ENCODE measurements at regions not wholly inside any gene's neighbourhood (a gene's known extent, or its start where the extent isn't known, plus 50 kb on each side); places are given as distances from the start of the nearest gene placed in this dataset.

DNA sequence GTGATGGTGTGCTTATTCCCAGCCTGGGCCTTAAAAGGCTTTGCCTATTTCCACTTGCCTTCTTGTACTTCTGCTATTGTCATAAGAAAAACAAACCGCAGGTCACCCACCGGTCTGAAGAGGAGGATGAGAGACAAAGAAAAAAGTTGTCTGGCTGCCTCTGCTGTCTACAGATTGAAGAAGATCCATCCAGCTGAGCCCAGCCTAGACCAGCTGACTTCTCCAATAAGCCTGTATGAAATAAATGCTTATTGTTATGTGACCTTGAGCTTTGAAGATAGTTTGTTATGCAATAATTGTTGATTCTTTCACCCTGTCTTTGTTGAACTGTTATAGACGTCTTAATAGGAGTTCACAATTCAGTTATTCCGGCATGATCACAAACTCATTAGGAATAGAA lies 223.8 kb upstream of the PRSS16 start:
- H3K9me3 Mint-ChIP-seq = peaks cover 0 to 4% (median 3%) of the 10 kb centered on the region in 3 donors
- Histone ChIP-seq H3K27ac (ENCODE audit: low read length) (no peak overlapping the region), H3K9me3 (no peaks in the 10 kb centered on the region), H3K36me3 (ENCODE audit: control insufficient read depth in 2 of 2, extremely low read depth in 1 of 2, insufficient read depth in 1 of 2, low read length in 1 of 2) (no peaks in the 10 kb centered on the region), H3K4me1 (ENCODE audit: control insufficient read depth in 1 of 2, extremely low read depth in 1 of 2, insufficient read depth in 2 of 2, low read length in 2 of 2) (peaks cover 4 to 18% of the 10 kb centered on the region in 2 experiments), H3K4me3 (ENCODE audit: control insufficient read depth in 1 of 2, extremely low read depth in 1 of 2, low read length in 1 of 2) (no peak overlapping the region), H3K27me3 (replicated peaks in 1 of 2; ENCODE audit: control insufficient read depth in 2 of 2, extremely low read depth in 1 of 2, insufficient read depth in 2 of 2, low read length in 1 of 2) (peaks cover 3 to 8% of the 10 kb centered on the region in 2 experiments)
- H3K4me3 Mint-ChIP-seq = no peak overlapping the region
- ATAC-seq (replicated peaks in 1 of 4) = no peak
- CTCF ChIA-PET = no interaction called here
- H3K4me1 Mint-ChIP-seq = peaks cover 9 to 17% (median 16%) of the 10 kb centered on the region in 3 donors
- no peak overlapping the region for H3K27ac Mint-ChIP-seq
- DNase-seq = no peak
- H3K36me3 Mint-ChIP-seq = no peaks in the 10 kb centered on the region
- H3K27me3 Mint-ChIP-seq = peaks cover 20 to 52% of the 10 kb centered on the region in 2 donors
- POLR2A ChIA-PET = no interaction called here
- WGBS (ENCODE audit: insufficient coverage) = no CpG with 5 or more reads among the region's 4 CpGs

GRCh38 chr6:27025351-27025750 lies 222.2 kb upstream of the PRSS16 start:
- no peaks in the 10 kb centered on the region for H3K36me3 ChIP-seq (ENCODE audit: control insufficient read depth in 2 of 2, extremely low read depth in 1 of 2, insufficient read depth in 1 of 2, low read length in 1 of 2)
- H3K4me1 ChIP-seq (ENCODE audit: control insufficient read depth in 1 of 2, extremely low read depth in 1 of 2, insufficient read depth in 2 of 2, low read length in 2 of 2) = peaks cover 2 to 9% of the 10 kb centered on the region in 2 experiments
- Mint-ChIP-seq H3K27me3 (peaks cover 23 to 43% of the 10 kb centered on the region in 2 donors), H3K27ac (no peak overlapping the region), H3K36me3 (no peaks in the 10 kb centered on the region), H3K9me3 (no peaks in the 10 kb centered on the region), H3K4me1 (peaks cover 5 to 9% (median 7%) of the 10 kb centered on the region in 3 donors), H3K4me3 (no peak overlapping the region)
- no peak for DNase-seq
- ATAC-seq (replicated peaks in 1 of 4) = no peak
- ChIA-PET CTCF (no interaction called here), POLR2A (no interaction called here)
- WGBS (ENCODE audit: insufficient coverage) = no CpG with 5 or more reads among the region's 1 CpG
- no peak overlapping the region for H3K27ac ChIP-seq (ENCODE audit: low read length)
- no peaks in the 10 kb centered on the region for H3K9me3 ChIP-seq
- H3K4me3 ChIP-seq (ENCODE audit: control insufficient read depth in 1 of 2, extremely low read depth in 1 of 2, low read length in 1 of 2) = no peak overlapping the region
- peaks cover 2 to 3% of the 10 kb centered on the region in 2 experiments for H3K27me3 ChIP-seq (replicated peaks in 1 of 2; ENCODE audit: control insufficient read depth in 2 of 2, extremely low read depth in 1 of 2, insufficient read depth in 2 of 2, low read length in 1 of 2)

DNA sequence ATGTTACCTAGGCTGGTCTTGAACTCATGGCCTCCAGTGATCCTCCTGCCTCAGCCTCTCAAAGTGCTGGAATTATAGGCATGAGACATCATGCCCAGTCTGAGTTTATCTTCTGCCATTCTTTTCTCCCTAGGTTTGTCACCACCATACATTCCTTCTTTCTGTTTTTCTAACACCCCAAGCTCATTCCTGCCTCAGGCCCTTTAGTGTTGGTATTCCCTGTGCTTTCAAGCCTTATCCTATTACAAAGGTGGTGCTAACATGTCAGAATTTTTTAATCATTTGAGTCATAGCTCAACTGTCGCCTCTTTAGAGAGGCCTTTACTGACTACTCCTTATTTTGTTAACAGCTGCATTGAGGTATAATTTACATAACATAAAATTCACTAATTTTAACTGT lies 221.1 kb upstream of the PRSS16 start:
- ChIA-PET CTCF (no interaction called here), POLR2A (no interaction called here)
- Mint-ChIP-seq H3K9me3 (no peaks in the 10 kb centered on the region), H3K4me3 (no peak overlapping the region), H3K4me1 (no peaks in the 10 kb centered on the region), H3K27ac (no peak overlapping the region), H3K36me3 (no peaks in the 10 kb centered on the region), H3K27me3 (peaks cover 26 to 44% of the 10 kb centered on the region in 2 donors)
- no peaks in the 10 kb centered on the region for H3K36me3 ChIP-seq (ENCODE audit: control insufficient read depth in 2 of 2, extremely low read depth in 1 of 2, insufficient read depth in 1 of 2, low read length in 1 of 2)
- no peak overlapping the region for H3K27ac ChIP-seq (ENCODE audit: low read length)
- no CpG with 5 or more reads among the region's 1 CpG for WGBS (ENCODE audit: insufficient coverage)
- no peak overlapping the region for H3K4me3 ChIP-seq (ENCODE audit: control insufficient read depth in 1 of 2, extremely low read depth in 1 of 2, low read length in 1 of 2)
- peaks cover 0 to 4% of the 10 kb centered on the region in 2 experiments for H3K27me3 ChIP-seq (replicated peaks in 1 of 2; ENCODE audit: control insufficient read depth in 2 of 2, extremely low read depth in 1 of 2, insufficient read depth in 2 of 2, low read length in 1 of 2)
- no peaks in the 10 kb centered on the region for H3K9me3 ChIP-seq
- ATAC-seq (replicated peaks in 1 of 4) (no peak), DNase-seq (no peak)
- H3K4me1 ChIP-seq (ENCODE audit: control insufficient read depth in 1 of 2, extremely low read depth in 1 of 2, insufficient read depth in 2 of 2, low read length in 2 of 2) = no peaks in the 10 kb centered on the region

DNA sequence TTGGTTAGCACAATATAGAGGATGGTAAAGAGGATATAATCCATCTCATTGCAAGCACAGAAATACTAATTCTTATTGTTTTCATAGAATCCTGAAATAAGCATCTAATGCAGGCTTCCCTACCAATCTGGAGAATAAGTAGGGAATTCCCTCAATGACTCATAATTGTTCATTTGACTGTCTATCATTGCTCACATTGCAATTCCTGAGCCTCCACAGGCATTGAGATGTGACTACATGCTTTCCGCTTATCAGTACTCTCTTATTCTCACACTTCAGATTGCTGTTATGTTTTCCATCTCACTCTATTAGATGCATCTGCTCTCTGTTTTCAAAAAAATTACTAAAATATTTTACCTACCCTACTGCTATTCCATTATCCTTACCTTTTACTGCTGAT lies 216.2 kb upstream of the PRSS16 start:
- H3K9me3 ChIP-seq = no peaks in the 10 kb centered on the region
- no peak overlapping the region for H3K4me3 Mint-ChIP-seq
- no peaks in the 10 kb centered on the region for H3K36me3 Mint-ChIP-seq
- ChIA-PET POLR2A (no interaction called here), CTCF (no interaction called here)
- H3K9me3 Mint-ChIP-seq = no peaks in the 10 kb centered on the region
- no peak overlapping the region for H3K27ac ChIP-seq (ENCODE audit: low read length)
- no peak overlapping the region for H3K4me3 ChIP-seq (ENCODE audit: control insufficient read depth in 1 of 2, extremely low read depth in 1 of 2, low read length in 1 of 2)
- no peak overlapping the region for H3K27ac Mint-ChIP-seq
- no peaks in the 10 kb centered on the region for H3K4me1 Mint-ChIP-seq
- ATAC-seq (replicated peaks in 1 of 4) = no peak
- WGBS (ENCODE audit: insufficient coverage) = 71% methylated on average over 1 of the region's 1 CpG
- H3K4me1 ChIP-seq (ENCODE audit: control insufficient read depth in 1 of 2, extremely low read depth in 1 of 2, insufficient read depth in 2 of 2, low read length in 2 of 2) = no peaks in the 10 kb centered on the region
- no peak for DNase-seq
- peaks cover 4% of the 10 kb centered on the region in 2 experiments for H3K27me3 ChIP-seq (replicated peaks in 1 of 2; ENCODE audit: control insufficient read depth in 2 of 2, extremely low read depth in 1 of 2, insufficient read depth in 2 of 2, low read length in 1 of 2)
- H3K36me3 ChIP-seq (ENCODE audit: control insufficient read depth in 2 of 2, extremely low read depth in 1 of 2, insufficient read depth in 1 of 2, low read length in 1 of 2) = no peaks in the 10 kb centered on the region
- H3K27me3 Mint-ChIP-seq = peaks cover 35 to 43% of the 10 kb centered on the region in 2 donors

DNA sequence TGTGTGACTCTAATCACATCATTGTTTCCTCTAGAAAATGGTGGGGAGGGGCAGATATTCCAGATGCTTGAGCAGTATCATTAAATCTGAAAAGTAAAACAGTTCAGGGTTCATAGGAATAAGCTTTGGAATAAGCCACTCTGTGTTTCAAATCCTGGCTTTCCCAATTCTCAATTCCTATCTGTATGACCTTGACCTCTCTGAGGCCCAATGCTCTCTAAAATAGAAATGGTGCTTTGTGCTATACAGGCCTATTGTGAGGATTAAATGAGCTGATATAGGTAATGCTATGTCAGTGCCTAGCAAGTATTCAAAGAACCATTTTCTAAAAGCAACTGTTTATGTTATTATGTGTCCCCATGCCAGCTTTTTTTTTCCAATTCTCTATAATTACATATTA lies 209.0 kb upstream of the PRSS16 start:
- Mint-ChIP-seq H3K9me3 (no peaks in the 10 kb centered on the region), H3K27ac (no peak overlapping the region), H3K4me3 (no peak overlapping the region), H3K27me3 (peaks cover 53 to 69% of the 10 kb centered on the region in 2 donors), H3K4me1 (no peaks in the 10 kb centered on the region), H3K36me3 (no peaks in the 10 kb centered on the region)
- H3K4me3 ChIP-seq (ENCODE audit: control insufficient read depth in 1 of 2, extremely low read depth in 1 of 2, low read length in 1 of 2) = no peak overlapping the region
- H3K4me1 ChIP-seq (ENCODE audit: control insufficient read depth in 1 of 2, extremely low read depth in 1 of 2, insufficient read depth in 2 of 2, low read length in 2 of 2) = no peaks in the 10 kb centered on the region
- CTCF ChIA-PET = interaction anchor here in 1 of 2 donors (0.7 kb wide), 1 partner anchor 17 kb away, joined by 3 read pairs; no protein-coding TSS in a partner anchor
- H3K27ac ChIP-seq (ENCODE audit: low read length) = no peak overlapping the region
- DNase-seq = no peak
- POLR2A ChIA-PET = interaction anchor here in 1 of 2 donors (0.9 to 1.1 kb wide), 2 partner anchors 15 to 884 kb away, joined by 3 to 4 read pairs; no protein-coding TSS in a partner anchor
- H3K36me3 ChIP-seq (ENCODE audit: control insufficient read depth in 2 of 2, extremely low read depth in 1 of 2, insufficient read depth in 1 of 2, low read length in 1 of 2) = no peaks in the 10 kb centered on the region
- ATAC-seq (replicated peaks in 1 of 4) = no peak
- no peaks in the 10 kb centered on the region for H3K9me3 ChIP-seq
- peaks cover 3 to 6% of the 10 kb centered on the region in 2 experiments for H3K27me3 ChIP-seq (replicated peaks in 1 of 2; ENCODE audit: control insufficient read depth in 2 of 2, extremely low read depth in 1 of 2, insufficient read depth in 2 of 2, low read length in 1 of 2)

GRCh38 chr6:27040244-27041042 lies 207.1 kb upstream of the PRSS16 start:
- ATAC-seq (replicated peaks in 1 of 4) (no peak), DNase-seq (no peak)
- Mint-ChIP-seq H3K27me3 (peaks cover 48 to 58% of the 10 kb centered on the region in 2 donors), H3K4me3 (no peak overlapping the region), H3K4me1 (no peaks in the 10 kb centered on the region), H3K9me3 (no peaks in the 10 kb centered on the region), H3K27ac (no peak overlapping the region), H3K36me3 (no peaks in the 10 kb centered on the region)
- WGBS (ENCODE audit: insufficient coverage) = 70% methylated on average over 2 of the region's 7 CpGs
- CTCF ChIA-PET = interaction anchor here in 1 of 2 donors (0.6 kb wide), 1 partner anchor 11 kb away, joined by 3 read pairs; no protein-coding TSS in a partner anchor
- Histone ChIP-seq H3K36me3 (ENCODE audit: control insufficient read depth in 2 of 2, extremely low read depth in 1 of 2, insufficient read depth in 1 of 2, low read length in 1 of 2) (no peaks in the 10 kb centered on the region), H3K4me1 (ENCODE audit: control insufficient read depth in 1 of 2, extremely low read depth in 1 of 2, insufficient read depth in 2 of 2, low read length in 2 of 2) (no peaks in the 10 kb centered on the region), H3K27ac (ENCODE audit: low read length) (no peak overlapping the region), H3K4me3 (ENCODE audit: control insufficient read depth in 1 of 2, extremely low read depth in 1 of 2, low read length in 1 of 2) (no peak overlapping the region), H3K9me3 (no peaks in the 10 kb centered on the region), H3K27me3 (replicated peaks in 1 of 2; ENCODE audit: control insufficient read depth in 2 of 2, extremely low read depth in 1 of 2, insufficient read depth in 2 of 2, low read length in 1 of 2) (peaks cover 3 to 6% of the 10 kb centered on the region in 2 experiments)
- POLR2A ChIA-PET = interaction anchor here in 1 of 2 donors (0.7 kb wide), 1 partner anchor 1280 kb away, joined by 3 read pairs; no protein-coding TSS in a partner anchor

Measured in T-cell (primary cell).